Activated CD8-positive, alpha-beta memory T cell treated with anti-CD3 and anti-CD28 coated beads, Interleukin-2, amount 50 U/mL, for 24 hours (primary cell): ENCODE measurements at regions not wholly inside any gene's neighbourhood (a gene's known extent, or its start where the extent isn't known, plus 50 kb on each side); places are given as distances from the start of the nearest gene placed in this dataset.
"Not testable (repeated sequence)": the region's sequence is repeated elsewhere in the genome, so short reads cannot be mapped to it uniquely, and the experiment has no call there.

Source experiments
- DNase-seq: peaks from one replicate; pipeline ENCODE4 v3.0.0-alpha.2; 2020; ENCODE audit errors: extremely low read depth

- DNase-seq, result no peak
These were observed 795.0 kb downstream of the DTWD2 start for GRCh38 chr5:118193194-118193905.

- no peak for DNase-seq
These were observed 803.3 kb downstream of the DTWD2 start for GRCh38 chr5:118185018-118185417.

- DNase-seq, result no peak
These were observed 812.2 kb downstream of the DTWD2 start for GRCh38 chr5:118176146-118176545.

GRCh38 chr5:118174671-118175070, 813.7 kb downstream of the DTWD2 start:
- DNase-seq, result no peak

- DNase-seq, result no peak
These were observed 815.0 kb downstream of the DTWD2 start for GRCh38 chr5:118173340-118173739.

- no peak for DNase-seq
These were observed 822.7 kb downstream of the DTWD2 start for GRCh38 chr5:118165619-118166018.

GRCh38 chr5:118156181-118156580, 832.2 kb downstream of the DTWD2 start:
- no peak for DNase-seq

- DNase-seq, result no peak
These were observed 841.5 kb downstream of the DTWD2 start for GRCh38 chr5:118146824-118147223.

GRCh38 chr5:118144540-118144939, 843.8 kb downstream of the DTWD2 start:
- no peak for DNase-seq

- no peak for DNase-seq
These were observed 849.0 kb downstream of the DTWD2 start for GRCh38 chr5:118139361-118139760.

- no peak for DNase-seq
These were observed 862.2 kb downstream of the DTWD2 start for GRCh38 chr5:118126159-118126558.

GRCh38 chr5:118125687-118126086, 862.7 kb downstream of the DTWD2 start:
- DNase-seq, result no peak

- DNase-seq, result no peak
These were observed 867.1 kb downstream of the DTWD2 start for GRCh38 chr5:118121258-118121657.

GRCh38 chr5:118115791-118116190, 872.6 kb downstream of the DTWD2 start:
- no peak for DNase-seq

- DNase-seq, result no peak
These were observed 876.4 kb downstream of the DTWD2 start for GRCh38 chr5:118111956-118112355.

GRCh38 chr5:118107246-118107645, 881.1 kb downstream of the DTWD2 start:
- not testable (repeated sequence) for DNase-seq

GRCh38 chr5:118098716-118099115, 889.6 kb downstream of the DTWD2 start:
- no peak for DNase-seq

- DNase-seq, result no peak
These were observed 893.2 kb downstream of the DTWD2 start for GRCh38 chr5:118095115-118095514.

GRCh38 chr5:118088448-118088847, 899.9 kb downstream of the DTWD2 start:
- no peak for DNase-seq

- no peak for DNase-seq
These were observed 911.9 kb downstream of the DTWD2 start for GRCh38 chr5:118076490-118076889.

- no peak for DNase-seq
These were observed 918.3 kb downstream of the DTWD2 start for GRCh38 chr5:118070041-118070440.

- DNase-seq, result no peak
These were observed 918.9 kb downstream of the DTWD2 start for GRCh38 chr5:118069452-118069851.

- DNase-seq, result no peak
These were observed 919.5 kb downstream of the DTWD2 start for GRCh38 chr5:118068886-118069285.

GRCh38 chr5:118063836-118064235, 924.5 kb downstream of the DTWD2 start:
- not testable (repeated sequence) for DNase-seq
